Right lobe of liver (tissue), 4 donors: ENCODE measurements at regions not wholly inside any gene's neighbourhood (a gene's known extent, or its start where the extent isn't known, plus 50 kb on each side); places are given as distances from the start of the nearest gene placed in this dataset.

Experiments used
- POLR2A ChIP-seq: fragments of 450-650 bp; IDR thresholded peaks from one replicate; pipeline ENCODE4 v1.6.1; 2017; ENCODE audit warnings: antibody characterized with exemption, mild to moderate bottlenecking
- TF ChIP-seq, protein P1 (sequence below), 4 donors: fragments of 200-600 bp in 3 of 4; fragments of 450-650 bp in 1 of 4; IDR thresholded peaks; one replicate each; pipeline versions ENCODE4 v1.5.1 to v1.8.0; 2016 to 2022; ENCODE audit warnings: antibody characterized with exemption in 4 of 4, mild to moderate bottlenecking in 2 of 4
- donor health status: DM: no; HTN: no; CAD: no.
- donor health status: DM: no; HTN: no; CAD: no.
- donor health status: DM: no; HTN: yes; CAD: no.

DNA sequence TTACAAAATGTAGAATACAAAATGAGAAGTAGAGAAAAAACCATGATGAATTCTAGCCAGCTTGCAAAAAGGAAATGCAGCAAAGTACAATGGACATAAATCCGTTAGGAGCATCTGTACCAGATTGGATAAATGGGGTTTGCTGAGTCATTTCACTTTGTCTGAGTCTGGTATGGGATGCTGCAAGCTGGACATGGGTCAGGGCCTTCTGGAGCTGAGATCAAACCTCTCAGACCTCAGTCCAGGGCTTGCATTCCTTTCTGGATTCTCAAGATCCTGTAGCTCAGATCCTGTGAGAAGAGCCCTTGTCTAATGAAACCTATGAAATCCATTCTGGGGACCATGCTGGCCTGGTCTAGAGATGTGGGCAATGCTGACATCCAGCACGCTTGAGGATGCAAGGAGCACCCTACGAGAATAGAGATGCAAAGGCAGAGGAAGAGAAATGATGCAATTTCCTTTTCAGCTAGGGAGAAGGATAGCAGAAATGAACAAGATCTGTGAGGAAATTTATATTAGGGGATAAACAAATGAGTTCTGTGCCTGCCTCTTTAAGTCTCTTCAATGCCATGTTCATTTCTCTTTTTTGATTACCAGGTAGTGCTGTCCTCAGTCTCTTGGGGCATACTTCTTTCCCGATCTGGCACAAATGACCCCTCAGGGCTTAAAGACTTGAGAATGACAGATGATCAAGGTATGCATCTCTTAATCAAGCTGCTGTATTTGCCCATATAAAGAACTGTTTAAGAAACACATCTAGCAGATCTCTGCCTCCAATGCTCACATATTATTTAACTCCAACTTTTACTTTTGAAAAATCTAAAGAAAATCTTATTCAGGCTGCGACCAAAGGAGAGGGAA is 230.4 kb downstream of the MEIS1 start:
- TF ChIP-seq, protein P1, sequence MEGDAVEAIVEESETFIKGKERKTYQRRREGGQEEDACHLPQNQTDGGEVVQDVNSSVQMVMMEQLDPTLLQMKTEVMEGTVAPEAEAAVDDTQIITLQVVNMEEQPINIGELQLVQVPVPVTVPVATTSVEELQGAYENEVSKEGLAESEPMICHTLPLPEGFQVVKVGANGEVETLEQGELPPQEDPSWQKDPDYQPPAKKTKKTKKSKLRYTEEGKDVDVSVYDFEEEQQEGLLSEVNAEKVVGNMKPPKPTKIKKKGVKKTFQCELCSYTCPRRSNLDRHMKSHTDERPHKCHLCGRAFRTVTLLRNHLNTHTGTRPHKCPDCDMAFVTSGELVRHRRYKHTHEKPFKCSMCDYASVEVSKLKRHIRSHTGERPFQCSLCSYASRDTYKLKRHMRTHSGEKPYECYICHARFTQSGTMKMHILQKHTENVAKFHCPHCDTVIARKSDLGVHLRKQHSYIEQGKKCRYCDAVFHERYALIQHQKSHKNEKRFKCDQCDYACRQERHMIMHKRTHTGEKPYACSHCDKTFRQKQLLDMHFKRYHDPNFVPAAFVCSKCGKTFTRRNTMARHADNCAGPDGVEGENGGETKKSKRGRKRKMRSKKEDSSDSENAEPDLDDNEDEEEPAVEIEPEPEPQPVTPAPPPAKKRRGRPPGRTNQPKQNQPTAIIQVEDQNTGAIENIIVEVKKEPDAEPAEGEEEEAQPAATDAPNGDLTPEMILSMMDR (IDR thresholded peaks at IDR 0.05) = no peak
- TF ChIP-seq POLR2A = no peak
